ENCODE measurements at regions not wholly inside any gene's neighbourhood (a gene's known extent, or its start where the extent isn't known, plus 50 kb on each side); places are given as distances from the start of the nearest gene placed in this dataset.
A peak's percentile ranks its signal among the peaks of the same experiment; 100 is the strongest.

GRCh38 chr3:187434524-187434923, 66.3 kb downstream of the RTP4 start:
- Histone ChIP-seq H3K27ac (ENCODE audit: low read depth, low read length) (no peak overlapping the region), H3K4me3 (ENCODE audit: low read depth, low read length) (no peak overlapping the region), H3K4me1 (ENCODE audit: control insufficient read depth, insufficient read depth, low read length) (no peaks in the 10 kb centered on the region), H3K9me3 (ENCODE audit: control insufficient read depth, insufficient read depth, low read length) (no peaks in the 10 kb centered on the region), H3K27me3 (ENCODE audit: control insufficient read depth, insufficient read depth, low read length) (no peaks in the 10 kb centered on the region), H3K36me3 (ENCODE audit: control insufficient read depth, insufficient read depth, low read length) (no peaks in the 10 kb centered on the region)
- WGBS (ENCODE audit: insufficient coverage) = 40% methylated on average over 1 of the region's 2 CpGs
- DNase-seq (ENCODE audit: low read depth in 4 of 6, low spot score in 6 of 6) = peak in 2 of 6 donors; percentile 47 to 57

- Histone ChIP-seq H3K4me1 (ENCODE audit: control insufficient read depth, insufficient read depth, low read length) (no peaks in the 10 kb centered on the region), H3K36me3 (ENCODE audit: control insufficient read depth, insufficient read depth, low read length) (no peaks in the 10 kb centered on the region), H3K27me3 (ENCODE audit: control insufficient read depth, insufficient read depth, low read length) (no peaks in the 10 kb centered on the region), H3K27ac (ENCODE audit: low read depth, low read length) (no peak overlapping the region), H3K9me3 (ENCODE audit: control insufficient read depth, insufficient read depth, low read length) (no peaks in the 10 kb centered on the region), H3K4me3 (ENCODE audit: low read depth, low read length) (no peak overlapping the region)
- WGBS (ENCODE audit: insufficient coverage) = 58% methylated on average over 5 of the region's 5 CpGs
- no peak for DNase-seq (ENCODE audit: low read depth in 4 of 6, low spot score in 6 of 6)
These were observed 62.4 kb downstream of the RTP4 start for GRCh38 chr3:187430576-187430975.

All from spinal cord (tissue), 9 donors.